H1 (cell line): ENCODE measurements at regions not wholly inside any gene's neighbourhood (a gene's known extent, or its start where the extent isn't known, plus 50 kb on each side); places are given as distances from the start of the nearest gene placed in this dataset.

Experiments
- CTCF ChIA-PET: fragments of 300-600 bp; sonication (Branson Sonifier 250); formaldehyde crosslinking; loops from one replicate; lab custom pipeline; 2021; ENCODE audit not compliant: partially characterized antibody; lab: Charles Lee
- POLR2A ChIA-PET: fragments of 300-600 bp; sonication (Branson Sonifier 250); formaldehyde crosslinking; loops from one replicate; lab custom pipeline; 2021; ENCODE audit warnings: inconsistent platforms; ENCODE audit not compliant: partially characterized antibody; lab: Charles Lee
- DNase-seq, 2 experiments: peaks; one replicate each; pipeline versions ENCODE4 v3.0.0 to v3.0.0-alpha.2; 2010 to 2022; ENCODE audit warnings: low spot score in 2 of 2, low read depth in 1 of 2, mixed read lengths in 1 of 2
- FAIRE-seq: peaks from 2 replicates; lab custom pipeline; 2011; peaks lifted over from hg19 to GRCh38; lab: Jason Lieb, UNC
- H2AFZ ChIP-seq: 2 replicates; pipeline ENCODE4 v1.8.1; 2012; ENCODE audit warnings: low read length, inconsistent platforms
- H2AK5ac ChIP-seq: 2 replicates; pipeline ENCODE4 v1.6.1; 2013; ENCODE audit warnings: low read depth, low read length
- H2BK120ac ChIP-seq: replicated peaks from 2 replicates; pipeline ENCODE3; 2013; ENCODE audit warnings: low read depth, low read length, inconsistent platforms
- H2BK12ac ChIP-seq: 2 replicates; pipeline ENCODE4 v1.6.1; 2013; ENCODE audit warnings: low read depth, low read length
- H2BK15ac ChIP-seq: 2 replicates; pipeline ENCODE4 v1.6.1; 2013; ENCODE audit warnings: low read length
- H2BK20ac ChIP-seq: 2 replicates; pipeline ENCODE4 v1.6.1; 2013; ENCODE audit warnings: low read length
- H2BK5ac ChIP-seq: 2 replicates; pipeline ENCODE4 v1.6.1; 2013; ENCODE audit warnings: low read depth, low read length
- H3K14ac ChIP-seq: 2 replicates; pipeline ENCODE4 v1.6.1; 2013; ENCODE audit warnings: inconsistent platforms; ENCODE audit not compliant: insufficient read length
- H3K18ac ChIP-seq: 2 replicates; pipeline ENCODE4 v1.6.1; 2013; ENCODE audit warnings: low read length; ENCODE audit errors: extremely low read depth
- H3K23ac ChIP-seq: 2 replicates; pipeline ENCODE4 v1.6.1; 2013; ENCODE audit warnings: inconsistent platforms; ENCODE audit not compliant: insufficient read length
- H3K23me2 ChIP-seq: 2 replicates; pipeline ENCODE4 v1.6.1; 2013; ENCODE audit warnings: low read depth, low read length
- H3K27ac ChIP-seq: 2 replicates; pipeline ENCODE4 v1.6.1; 2011; ENCODE audit warnings: low read depth, low read length, inconsistent platforms
- H3K27me3 ChIP-seq, 4 experiments: replicated peaks in 1 of 4; 1 replicate in 1 of 4; 2 replicates in 3 of 4; pipeline versions ENCODE4 v1.6.1 to v1.8.1; 2011 to 2013; ENCODE audit warnings: low read length in 3 of 4, mild to moderate bottlenecking in 3 of 4, inconsistent platforms in 2 of 4, mixed read lengths in 2 of 4, moderate library complexity in 1 of 4; ENCODE audit not compliant: control insufficient read depth in 3 of 4, insufficient read depth in 3 of 4; ENCODE audit errors: extremely low read depth in 1 of 4
- H3K36me3 ChIP-seq, 4 experiments: 2 replicates each; pipeline versions ENCODE4 v1.6.1 to v1.8.1; 2011 to 2013; ENCODE audit warnings: mild to moderate bottlenecking in 4 of 4, low read length in 3 of 4, moderate library complexity in 2 of 4, control low read depth in 1 of 4, inconsistent platforms in 1 of 4; ENCODE audit not compliant: insufficient read depth in 4 of 4, control insufficient read depth in 2 of 4
- H3K4ac ChIP-seq: replicated peaks from 2 replicates; pipeline ENCODE3; 2013; ENCODE audit warnings: low read length, low read depth, mixed read lengths, inconsistent platforms; ENCODE audit not compliant: insufficient read length
- H3K4me1 ChIP-seq, 4 experiments: replicated peaks in 1 of 4; 1 replicate in 1 of 4; 2 replicates in 3 of 4; pipeline versions ENCODE4 v1.6.1 to v1.8.1; 2011 to 2013; ENCODE audit warnings: low read length in 3 of 4, inconsistent platforms in 2 of 4, mixed read lengths in 1 of 4; ENCODE audit not compliant: insufficient read depth in 4 of 4, control insufficient read depth in 3 of 4
- H3K4me2 ChIP-seq, 2 experiments: 2 replicates each; pipeline versions ENCODE4 v1.6.1 to v1.8.1; 2011 to 2013; ENCODE audit warnings: low read depth in 2 of 2, low read length in 2 of 2, control low read depth in 1 of 2, inconsistent platforms in 1 of 2, mild to moderate bottlenecking in 1 of 2; ENCODE audit not compliant: insufficient read depth in 1 of 2
- H3K4me3 ChIP-seq, 4 experiments: fragments of 200-600, 300-600 bp in 1 of 4; sonication (generic), shearing (Covaris generic), sonication (Bioruptor Twin) in 1 of 4; 2 replicates each; pipeline versions ENCODE4 v1.5.1 to v1.8.1; 2011 to 2016; ENCODE audit warnings: low read length in 4 of 4, low read depth in 3 of 4, control low read depth in 2 of 4, inconsistent platforms in 2 of 4, mild to moderate bottlenecking in 2 of 4, mixed read lengths in 1 of 4, moderate library complexity in 1 of 4; ENCODE audit not compliant: insufficient read depth in 2 of 4; ENCODE audit errors: extremely low read depth in 1 of 4
- H3K56ac ChIP-seq: replicated peaks from 2 replicates; pipeline ENCODE3; 2013; ENCODE audit warnings: low read depth, mild to moderate bottlenecking, mixed read lengths, low read length, inconsistent platforms; ENCODE audit not compliant: insufficient read length
- H3K79me1 ChIP-seq: 2 replicates; pipeline ENCODE4 v1.6.1; 2013; ENCODE audit warnings: low read depth, low read length, control low read depth
- H3K79me2 ChIP-seq, 2 experiments: 2 replicates each; pipeline versions ENCODE4 v1.6.1 to v1.8.1; 2012 to 2013; ENCODE audit warnings: low read length in 2 of 2, mild to moderate bottlenecking in 2 of 2, inconsistent platforms in 1 of 2; ENCODE audit not compliant: insufficient read depth in 2 of 2, control insufficient read depth in 1 of 2
- H3K9ac ChIP-seq, 4 experiments: replicated peaks in 1 of 4; 1 replicate in 1 of 4; 2 replicates in 3 of 4; pipeline versions ENCODE4 v1.6.1 to v1.8.1; 2011 to 2013; ENCODE audit warnings: low read depth in 3 of 4, low read length in 3 of 4, control low read depth in 2 of 4, mild to moderate bottlenecking in 2 of 4, moderate library complexity in 2 of 4, inconsistent platforms in 1 of 4; ENCODE audit errors: extremely low read depth in 1 of 4
- H3K9me3 ChIP-seq, 2 experiments: 2 replicates each; pipeline versions ENCODE4 v1.6.1 to v1.8.1; 2012 to 2013; ENCODE audit warnings: mild to moderate bottlenecking in 2 of 2, moderate library complexity in 2 of 2, control low read depth in 1 of 2, inconsistent platforms in 1 of 2, low read depth in 1 of 2, low read length in 1 of 2, mixed read lengths in 1 of 2; ENCODE audit not compliant: insufficient read depth in 2 of 2
- H4K20me1 ChIP-seq, 2 experiments: replicated peaks in 1 of 2; 2 replicates each; pipeline versions ENCODE3 to v1.8.1; 2011 to 2013; ENCODE audit warnings: inconsistent platforms in 2 of 2, low read length in 2 of 2, mild to moderate bottlenecking in 1 of 2; ENCODE audit not compliant: insufficient read depth in 2 of 2, control insufficient read depth in 1 of 2
- H4K5ac ChIP-seq: 2 replicates; pipeline ENCODE4 v1.6.1; 2013; ENCODE audit warnings: low read length, low read depth, mixed read lengths, inconsistent platforms; ENCODE audit not compliant: insufficient read length
- H4K8ac ChIP-seq: 2 replicates; pipeline ENCODE4 v1.8.0; 2013; ENCODE audit warnings: mild to moderate bottlenecking, moderate library complexity, low read length, inconsistent platforms; ENCODE audit not compliant: insufficient read depth; ENCODE audit errors: extremely low read depth
- H4K91ac ChIP-seq: replicated peaks from 2 replicates; pipeline ENCODE3; 2013; ENCODE audit warnings: low read length, mixed read lengths, inconsistent platforms; ENCODE audit not compliant: insufficient read length
- EP300 ChIP-seq, 2 experiments: IDR thresholded peaks; 1 replicate in 1 of 2; 2 replicates in 1 of 2; pipeline ENCODE4 v1.6.1; 2011 to 2012; ENCODE audit warnings: low read depth in 2 of 2, low read length in 2 of 2, mild to moderate bottlenecking in 2 of 2, borderline replicate concordance in 1 of 2, inconsistent platforms in 1 of 2, moderate library complexity in 1 of 2
- HDAC2 ChIP-seq, 2 experiments: fragments of 300-600 bp in 1 of 2; sonication (generic) in 1 of 2; IDR thresholded peaks; 2 replicates each; pipeline ENCODE4 v1.6.1; 2011 to 2012; ENCODE audit warnings: low read depth in 2 of 2, low read length in 2 of 2, mild to moderate bottlenecking in 2 of 2, moderate library complexity in 2 of 2, borderline replicate concordance in 1 of 2, inconsistent platforms in 1 of 2
- TBP ChIP-seq: IDR thresholded peaks from 2 replicates; pipeline ENCODE4 v1.6.1; 2011; ENCODE audit warnings: low read depth, low read length, improper control_type of control experiment
- WGBS, 2 experiments: shearing (Covaris generic) in 1 of 2; methylation state at CpG; one replicate each; pipeline versions ENCODE4 v1.1.6 to v1.1.7; 2013 to 2015; ENCODE audit warnings: low lambda C conversion rate in 2 of 2, mixed read lengths in 2 of 2, inconsistent platforms in 1 of 2, low coverage in 1 of 2, missing lambda C conversion rate in 1 of 2; ENCODE audit not compliant: insufficient replicate concordance in 2 of 2, insufficient coverage in 1 of 2, insufficient read length in 1 of 2; ENCODE audit errors: extremely low coverage in 1 of 2, missing lambda C conversion rate in 1 of 2; 5-methylcytosine and 5-hydroxymethylcytosine counted together

DNA sequence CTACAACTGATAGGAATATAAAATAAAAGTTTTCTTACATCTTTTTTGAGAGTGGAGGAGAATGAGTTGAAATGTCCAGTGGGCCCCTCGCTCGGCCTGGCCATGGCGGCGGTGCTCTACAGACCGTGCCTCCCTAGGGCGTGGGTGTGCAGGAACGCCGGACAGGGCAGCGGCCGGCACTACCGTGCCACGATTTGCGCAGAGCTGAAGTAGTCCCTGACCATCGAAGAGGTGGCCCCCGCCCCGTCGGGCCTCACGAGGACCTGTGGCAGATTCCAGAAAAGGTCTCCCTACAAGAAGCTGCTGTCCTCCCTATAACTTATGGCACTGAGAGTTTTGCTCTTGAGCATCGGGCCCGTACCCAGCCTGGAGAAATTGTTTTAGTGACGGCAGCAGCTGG is 228.9 kb upstream of the ARHGAP24 start:
- Histone ChIP-seq H3K23ac (no peak overlapping the region), H4K20me1 (no peaks in the 10 kb centered on the region), H3K4me2 (no peak overlapping the region), H2AK5ac (no peak overlapping the region), H3K36me3 (no peaks in the 10 kb centered on the region), H2BK20ac (no peak overlapping the region), H2BK5ac (no peak overlapping the region), H3K27me3 (no peaks in the 10 kb centered on the region), H3K23me2 (no peaks in the 10 kb centered on the region), H2BK12ac (no peak overlapping the region), H3K4ac (no peak overlapping the region), H2BK120ac (no peak overlapping the region), H2AFZ (no peak overlapping the region), H3K4me1 (no peaks in the 10 kb centered on the region), H3K27ac (no peak overlapping the region), H2BK15ac (no peak overlapping the region), H3K9me3 (no peaks in the 10 kb centered on the region), H3K9ac (no peak overlapping the region), H4K91ac (no peak overlapping the region), H3K14ac (no peak overlapping the region), H3K4me3 (no peak overlapping the region), H3K56ac (no peak overlapping the region), H3K79me1 (no peaks in the 10 kb centered on the region), H3K79me2 (no peaks in the 10 kb centered on the region), H4K5ac (no peak overlapping the region), H3K18ac (no peak overlapping the region), H4K8ac (no peak overlapping the region)
- ChIA-PET CTCF (interaction anchor here (0.7 to 1.3 kb wide), 3 partner anchors 9 to 19 kb away, joined by 3 to 4 read pairs (median 3); no protein-coding TSS in a partner anchor), POLR2A (no interaction called here)
- DNase-seq (no peak), FAIRE-seq (no peak)
- TF ChIP-seq TBP (no peak), HDAC2 (IDR thresholded peaks at IDR 0.05; ENCODE audit: borderline replicate concordance in 1 of 2, low read depth in 2 of 2, low read length in 2 of 2) (no peak), EP300 (IDR thresholded peaks at IDR 0.05; ENCODE audit: borderline replicate concordance in 1 of 2, low read depth in 2 of 2, low read length in 2 of 2) (no peak)
- 91% methylated on average over 21 of the region's 21 CpGs; no CpG with 5 or more reads in 1 of the 2 experiments for WGBS, 2 experiments
